OCI-LY3 (cell line): ENCODE measurements at regions not wholly inside any gene's neighbourhood (a gene's known extent, or its start where the extent isn't known, plus 50 kb on each side); places are given as distances from the start of the nearest gene placed in this dataset.

Experiments used
- H2AFZ ChIP-seq: fragments of 200-600, 300-600 bp; shearing (Covaris generic); 2 replicates; pipeline ENCODE4 v1.6.0; 2014; ENCODE audit warnings: antibody characterized with exemption, low read depth, low read length
- H3K27ac ChIP-seq: fragments of 200-600, 300-600 bp; sonication (generic); 2 replicates; pipeline ENCODE4 v1.5.1; 2014; ENCODE audit warnings: mild to moderate bottlenecking, low read length, moderate library complexity, mixed read lengths
- H3K27me3 ChIP-seq: fragments of 200-600, 300-600 bp; sonication (generic); 2 replicates; pipeline ENCODE4 v1.6.1; 2014; ENCODE audit warnings: low read depth, low read length, mixed read lengths
- H3K36me3 ChIP-seq: fragments of 200-600, 300-600 bp; sonication (generic); replicated peaks from 2 replicates; pipeline ENCODE3; 2014; ENCODE audit warnings: low read depth, low read length, mixed read lengths
- H3K4me1 ChIP-seq: fragments of 300-600, 200-600 bp; sonication (generic); 2 replicates; pipeline ENCODE4 v1.6.1; 2014; ENCODE audit warnings: low read length, mixed read lengths
- H3K4me2 ChIP-seq: fragments of 200-600, 300-600 bp; sonication (generic); 2 replicates; pipeline ENCODE4 v1.6.1; 2014; ENCODE audit warnings: low read length, mixed read lengths
- H3K4me3 ChIP-seq: fragments of 300-600, 200-600 bp; sonication (generic); 2 replicates; pipeline ENCODE4 v1.5.1; 2014; ENCODE audit warnings: antibody characterized with exemption, mild to moderate bottlenecking, low read length, moderate library complexity
- H3K79me2 ChIP-seq: fragments of 300-600, 200-600 bp; shearing (Covaris generic); 2 replicates; pipeline ENCODE4 v1.6.1; 2014; ENCODE audit warnings: mild to moderate bottlenecking, low read length, mixed read lengths
- H3K9ac ChIP-seq: fragments of 300-600, 200-600 bp; shearing (Covaris generic); 2 replicates; pipeline ENCODE4 v1.6.0; 2014; ENCODE audit warnings: mild to moderate bottlenecking, low read length, moderate library complexity
- H3K9me3 ChIP-seq: fragments of 200-600, 300-600 bp; shearing (Covaris generic); 2 replicates; pipeline ENCODE4 v1.6.1; 2014; ENCODE audit warnings: low read length, mixed read lengths; ENCODE audit not compliant: insufficient read depth
- H4K20me1 ChIP-seq: fragments of 200-600, 300-600 bp; sonication (generic); 2 replicates; pipeline ENCODE4 v1.6.1; 2016; ENCODE audit warnings: low read length, mixed read lengths; ENCODE audit not compliant: insufficient read depth
- EZH2phosphoT487 ChIP-seq: fragments of 200-600 bp; shearing (Covaris generic); IDR thresholded peaks from 2 replicates; pipeline ENCODE4 v1.6.1; 2018; ENCODE audit warnings: antibody characterized with exemption, mixed run types, low read depth
- TF ChIP-seq, protein P1 (sequence below): fragments of 200-600, 300-600 bp; sonication (generic); IDR thresholded peaks from 2 replicates; pipeline ENCODE4 v1.5.1; 2014; ENCODE audit warnings: antibody characterized with exemption, low read length, low read depth

DNA sequence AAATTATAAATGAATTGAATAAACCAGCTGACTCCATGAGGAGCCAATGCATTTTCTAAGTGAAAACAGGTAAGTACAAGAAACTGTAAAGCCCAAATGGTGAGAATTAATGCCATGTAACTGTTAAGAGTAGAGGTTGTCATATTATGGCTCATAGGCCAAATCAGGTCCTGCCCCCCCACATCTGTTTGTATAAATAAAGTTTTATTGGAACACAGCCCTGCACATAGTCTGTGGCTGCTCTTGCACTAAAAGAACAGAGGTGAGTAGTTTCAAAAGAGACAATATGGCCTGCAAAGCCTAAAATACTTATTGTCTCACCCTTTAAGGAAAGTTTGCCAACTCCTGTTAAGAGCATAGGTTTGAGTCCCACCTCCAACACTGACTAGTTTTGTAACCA, 140.5 kb upstream of the SRRM4 start:
- Histone ChIP-seq H3K27ac (no peak overlapping the region), H3K9ac (no peak overlapping the region), H2AFZ (no peak overlapping the region), H3K27me3 (no peaks in the 10 kb centered on the region), H3K4me1 (no peaks in the 10 kb centered on the region), H3K36me3 (no peaks in the 10 kb centered on the region), H4K20me1 (no peaks in the 10 kb centered on the region), H3K9me3 (no peaks in the 10 kb centered on the region), H3K79me2 (no peaks in the 10 kb centered on the region), H3K4me2 (no peak overlapping the region), H3K4me3 (no peak overlapping the region)
- TF ChIP-seq EZH2phosphoT487, result no peak
- TF ChIP-seq, protein P1, sequence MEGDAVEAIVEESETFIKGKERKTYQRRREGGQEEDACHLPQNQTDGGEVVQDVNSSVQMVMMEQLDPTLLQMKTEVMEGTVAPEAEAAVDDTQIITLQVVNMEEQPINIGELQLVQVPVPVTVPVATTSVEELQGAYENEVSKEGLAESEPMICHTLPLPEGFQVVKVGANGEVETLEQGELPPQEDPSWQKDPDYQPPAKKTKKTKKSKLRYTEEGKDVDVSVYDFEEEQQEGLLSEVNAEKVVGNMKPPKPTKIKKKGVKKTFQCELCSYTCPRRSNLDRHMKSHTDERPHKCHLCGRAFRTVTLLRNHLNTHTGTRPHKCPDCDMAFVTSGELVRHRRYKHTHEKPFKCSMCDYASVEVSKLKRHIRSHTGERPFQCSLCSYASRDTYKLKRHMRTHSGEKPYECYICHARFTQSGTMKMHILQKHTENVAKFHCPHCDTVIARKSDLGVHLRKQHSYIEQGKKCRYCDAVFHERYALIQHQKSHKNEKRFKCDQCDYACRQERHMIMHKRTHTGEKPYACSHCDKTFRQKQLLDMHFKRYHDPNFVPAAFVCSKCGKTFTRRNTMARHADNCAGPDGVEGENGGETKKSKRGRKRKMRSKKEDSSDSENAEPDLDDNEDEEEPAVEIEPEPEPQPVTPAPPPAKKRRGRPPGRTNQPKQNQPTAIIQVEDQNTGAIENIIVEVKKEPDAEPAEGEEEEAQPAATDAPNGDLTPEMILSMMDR, result no peak

DNA sequence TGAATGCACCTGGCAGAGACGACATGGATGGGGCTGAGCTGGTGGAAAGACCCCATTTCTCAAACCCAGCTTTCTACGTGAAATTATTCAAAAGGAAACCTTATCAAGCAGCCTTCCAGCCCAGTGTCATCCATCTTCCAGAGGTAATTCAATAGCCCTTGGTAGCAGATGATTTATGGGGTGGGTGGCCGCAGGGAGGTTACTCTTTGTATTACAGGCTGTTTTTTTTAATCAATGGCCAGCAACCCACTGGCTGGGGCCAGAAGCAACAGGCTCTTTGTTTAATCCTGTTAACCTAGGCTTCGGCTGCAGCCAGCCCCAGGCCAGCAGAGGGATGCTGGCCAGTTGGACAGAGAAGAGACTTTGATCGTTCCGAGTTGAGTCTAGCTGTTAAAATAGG, 139.8 kb upstream of the SRRM4 start:
- Histone ChIP-seq H3K36me3 (no peaks in the 10 kb centered on the region), H3K9me3 (no peaks in the 10 kb centered on the region), H2AFZ (no peak overlapping the region), H3K4me2 (no peak overlapping the region), H4K20me1 (no peaks in the 10 kb centered on the region), H3K4me1 (no peaks in the 10 kb centered on the region), H3K79me2 (no peaks in the 10 kb centered on the region), H3K27ac (no peak overlapping the region), H3K9ac (no peak overlapping the region), H3K4me3 (no peak overlapping the region), H3K27me3 (no peaks in the 10 kb centered on the region)
- TF ChIP-seq, protein P1, result no peak
- TF ChIP-seq EZH2phosphoT487, result no peak

DNA sequence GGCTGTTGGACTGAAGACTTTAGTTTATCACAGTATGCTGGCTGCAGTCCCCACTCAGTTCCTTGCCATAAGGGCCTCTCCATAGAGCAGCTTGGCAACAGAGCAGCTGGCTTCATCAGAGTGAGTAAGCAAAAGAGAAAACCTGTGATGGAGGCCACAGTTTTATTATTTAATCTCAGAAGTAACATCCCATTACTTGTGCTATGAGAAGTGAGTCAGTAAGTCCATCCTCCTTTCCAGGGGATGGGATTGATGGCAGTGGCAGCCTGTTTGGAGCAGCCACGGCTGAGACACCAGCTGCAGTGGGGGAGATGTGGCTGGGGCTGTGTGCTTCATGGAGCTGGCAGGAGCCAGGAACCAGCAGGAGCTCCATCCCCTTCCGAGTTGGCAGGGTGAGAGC, 138.5 kb upstream of the SRRM4 start:
- Histone ChIP-seq H3K27me3 (no peaks in the 10 kb centered on the region), H3K79me2 (no peaks in the 10 kb centered on the region), H3K27ac (no peak overlapping the region), H3K4me3 (no peak overlapping the region), H3K4me1 (no peaks in the 10 kb centered on the region), H4K20me1 (no peaks in the 10 kb centered on the region), H2AFZ (no peak overlapping the region), H3K4me2 (no peak overlapping the region), H3K9ac (no peak overlapping the region), H3K36me3 (no peaks in the 10 kb centered on the region), H3K9me3 (no peaks in the 10 kb centered on the region)
- TF ChIP-seq EZH2phosphoT487, result no peak

DNA sequence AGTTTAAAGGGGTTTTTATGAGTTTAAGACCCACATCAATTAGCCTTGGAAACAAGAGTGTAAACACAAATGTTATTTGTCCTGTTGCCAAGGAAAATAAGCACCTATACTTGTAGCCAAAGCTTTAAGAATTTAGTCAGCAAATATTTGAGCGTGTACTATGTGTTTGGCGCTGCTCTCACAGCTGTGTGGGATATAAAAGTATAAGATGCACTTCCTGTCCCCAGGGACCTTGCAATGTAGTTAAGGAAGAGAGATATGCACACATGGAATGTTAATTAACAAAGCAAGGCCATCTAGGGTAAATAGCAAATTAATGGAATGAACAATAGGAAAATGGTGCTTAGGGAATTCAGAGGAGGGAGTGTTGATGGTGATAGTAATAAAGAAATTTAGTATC, 134.9 kb upstream of the SRRM4 start:
- H2AFZ ChIP-seq, result no peak overlapping the region
- H3K27me3 ChIP-seq, result no peaks in the 10 kb centered on the region
- H3K27ac ChIP-seq, result no peak overlapping the region
- H3K4me1 ChIP-seq, result no peaks in the 10 kb centered on the region
- no peak overlapping the region for H3K4me2 ChIP-seq
- no peaks in the 10 kb centered on the region for H3K9me3 ChIP-seq
- no peaks in the 10 kb centered on the region for H3K79me2 ChIP-seq
- H3K9ac ChIP-seq, result no peak overlapping the region
- no peaks in the 10 kb centered on the region; the same call in 1 of the 2 replicates for H4K20me1 ChIP-seq
- H3K36me3 ChIP-seq, result no peaks in the 10 kb centered on the region
- no peak overlapping the region for H3K4me3 ChIP-seq
- TF ChIP-seq, protein P1, result no peak
- TF ChIP-seq EZH2phosphoT487, result no peak

DNA sequence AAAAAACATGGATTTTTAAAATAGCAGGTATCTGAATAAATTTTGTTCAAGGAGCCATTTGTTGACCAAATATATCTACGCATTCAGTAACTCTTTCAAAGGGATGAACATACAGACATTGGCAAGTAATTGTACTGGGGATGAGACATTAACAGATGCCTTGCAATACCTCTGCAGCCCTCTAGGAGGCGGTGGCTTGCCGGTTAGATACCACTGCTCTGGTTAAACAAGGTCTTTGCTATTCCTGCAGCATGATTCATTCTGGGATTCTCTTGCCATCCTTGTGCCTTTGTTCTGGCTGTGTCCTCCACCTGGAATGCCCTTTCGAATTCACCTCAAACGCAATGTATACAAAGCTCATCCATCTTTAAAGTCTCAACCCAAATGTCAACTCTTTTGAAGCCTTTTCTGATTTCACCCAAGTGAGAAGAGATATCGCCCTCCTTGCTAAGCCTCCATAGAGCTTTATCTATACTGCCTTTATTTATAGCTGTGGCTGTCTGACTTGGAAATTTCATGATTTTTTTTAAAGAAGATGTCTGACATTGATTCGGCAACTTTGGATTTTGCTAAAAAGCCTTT, 131.0 kb upstream of the SRRM4 start:
- Histone ChIP-seq H3K4me3 (no peak overlapping the region), H3K9me3 (no peaks in the 10 kb centered on the region), H3K4me1 (no peaks in the 10 kb centered on the region), H3K9ac (no peak overlapping the region), H4K20me1 (no peaks in the 10 kb centered on the region; the same call in 1 of the 2 replicates), H3K27me3 (no peaks in the 10 kb centered on the region), H3K36me3 (no peaks in the 10 kb centered on the region), H3K4me2 (no peak overlapping the region), H3K27ac (no peak overlapping the region), H2AFZ (no peak overlapping the region), H3K79me2 (no peaks in the 10 kb centered on the region)
- TF ChIP-seq, protein P1, result peak; percentile 76
- TF ChIP-seq EZH2phosphoT487, result no peak
